PC-3 (cell line): ENCODE measurements at regions not wholly inside any gene's neighbourhood (a gene's known extent, or its start where the extent isn't known, plus 50 kb on each side); places are given as distances from the start of the nearest gene placed in this dataset.

Experiments
- ATAC-seq: fragments of 200-7000 bp; cut with Tn5 transposase; 2 replicates; pipeline ENCODE4 v1.9.1; 2020; ENCODE audit warnings: mild to moderate bottlenecking, moderate library complexity
- BruUV-seq: library from RNA; stranded (reverse); fragments of 400-500 nt; replicated peaks from 2 replicates; lab custom pipeline; 2021; lab: Mats Ljungman, UMichigan
- CTCF ChIA-PET: fragments of 300-600 bp; sonication (Branson Sonifier 250); formaldehyde crosslinking; loops from one replicate; lab custom pipeline; 2022; ENCODE audit warnings: antibody characterized with exemption; lab: Charles Lee
- POLR2A ChIA-PET: fragments of 300-600 bp; sonication (Branson Sonifier 250); formaldehyde crosslinking; loops from one replicate; lab custom pipeline; 2022; ENCODE audit warnings: antibody characterized with exemption; ENCODE audit not compliant: unreplicated experiment; lab: Charles Lee
- DNase-seq: peaks from one replicate; pipeline ENCODE4 v3.0.0-alpha.2; 2015
- H2AFZ ChIP-seq: fragments of 300-600 bp; sonication (generic); 2 replicates; pipeline ENCODE4 v1.6.0; 2016; ENCODE audit warnings: antibody characterized with exemption, low read length
- H3F3A ChIP-seq: fragments of 300-600 bp; sonication (generic); one replicate; pipeline ENCODE4 v1.6.0; 2017; ENCODE audit warnings: antibody characterized with exemption, low read length, control low read depth, mild to moderate bottlenecking; ENCODE audit not compliant: unreplicated experiment
- H3K27ac ChIP-seq: fragments of 300-600 bp; sonication (generic); 2 replicates; pipeline ENCODE4 v1.5.1; 2016; ENCODE audit warnings: mild to moderate bottlenecking, low read length
- H3K27me3 ChIP-seq: fragments of 300-600 bp; sonication (generic); 2 replicates; pipeline ENCODE4 v1.6.1; 2016; ENCODE audit warnings: low read length, mixed read lengths
- H3K36me3 ChIP-seq: fragments of 300-600 bp; sonication (generic); 2 replicates; pipeline ENCODE4 v1.6.1; 2016; ENCODE audit warnings: low read depth, mixed run types, low read length, mixed read lengths
- H3K4me1 ChIP-seq: fragments of 300-600 bp; sonication (generic); 2 replicates; pipeline ENCODE4 v1.5.1; 2016; ENCODE audit warnings: low read length; ENCODE audit not compliant: insufficient read depth
- H3K4me2 ChIP-seq: fragments of 300-600 bp; sonication (generic); 2 replicates; pipeline ENCODE4 v1.6.0; 2016; ENCODE audit warnings: low read length
- H3K4me3 ChIP-seq: fragments of 300-600 bp; sonication (generic); 2 replicates; pipeline ENCODE4 v1.5.1; 2016; ENCODE audit warnings: mild to moderate bottlenecking, low read length, mixed read lengths
- H3K79me2 ChIP-seq: fragments of 300-600 bp; sonication (generic); 2 replicates; pipeline ENCODE4 v1.6.1; 2017; ENCODE audit warnings: low read length, mixed read lengths
- H3K9ac ChIP-seq: fragments of 300-600 bp; sonication (generic); 2 replicates; pipeline ENCODE4 v1.6.0; 2016; ENCODE audit warnings: mild to moderate bottlenecking, low read length
- H3K9me2 ChIP-seq: fragments of 300-600 bp; sonication (generic); replicated peaks from 2 replicates; pipeline ENCODE4 v1.6.1; 2016; ENCODE audit warnings: mixed run types, low read length, mixed read lengths
- H3K9me3 ChIP-seq: fragments of 300-600 bp; sonication (generic); 2 replicates; pipeline ENCODE4 v1.6.1; 2016; ENCODE audit warnings: low read length, mixed read lengths
- H4K20me1 ChIP-seq: fragments of 300-600 bp; sonication (generic); 2 replicates; pipeline ENCODE4 v1.6.1; 2016; ENCODE audit warnings: low read length, mixed read lengths
- CTCF ChIP-seq: fragments of 300-600 bp; sonication (generic); conservative IDR thresholded peaks from 2 replicates; pipeline ENCODE4 v1.5.1; 2017; ENCODE audit warnings: antibody characterized with exemption, low read depth, mild to moderate bottlenecking, low read length
- EZH2 ChIP-seq: fragments of 300-600 bp; sonication (generic); IDR thresholded peaks from one replicate; pipeline ENCODE4 v1.6.1; 2017; ENCODE audit warnings: antibody characterized with exemption, mild to moderate bottlenecking, low read length; ENCODE audit not compliant: unreplicated experiment
- EZH2phosphoT487 ChIP-seq: fragments of 300-600 bp; sonication (generic); IDR thresholded peaks from 2 replicates; pipeline ENCODE4 v1.6.1; 2018; ENCODE audit warnings: mild to moderate bottlenecking, antibody characterized with exemption, low read length, borderline replicate concordance
- intact Hi-C: fragments of 100-400 bp; cut with micrococcal nuclease; formaldehyde crosslinking; loops from 2 replicates; pipeline ENCODE4 v1.9.0; 2023

- Histone ChIP-seq H3K27ac (no peak overlapping the region), H3K9me3 (no peaks in the 10 kb centered on the region), H3F3A (no peaks in the 10 kb centered on the region), H3K79me2 (no peaks in the 10 kb centered on the region), H3K4me2 (no peak overlapping the region), H2AFZ (no peak overlapping the region), H3K27me3 (no peaks in the 10 kb centered on the region), H3K4me1 (peaks cover 9% of the 10 kb centered on the region; the same call in 1 of the 2 replicates), H3K4me3 (no peak overlapping the region), H3K9me2 (no peaks in the 10 kb centered on the region), H4K20me1 (no peaks in the 10 kb centered on the region), H3K36me3 (no peaks in the 10 kb centered on the region), H3K9ac (no peak overlapping the region)
- no TSS peak for BruUV-seq
- no peak for ATAC-seq
- TF ChIP-seq EZH2phosphoT487 (no peak), CTCF (no peak), EZH2 (no peak)
- POLR2A ChIA-PET, result interaction anchor here (0.5 kb wide), 1 partner anchor 110 kb away, joined by 3 read pairs; no protein-coding TSS in a partner anchor
- DNase-seq, result peak; percentile 50
- intact Hi-C loops, result loop anchor here (5.0 kb wide), 1 partner anchor 264 kb away; no protein-coding TSS in a partner anchor
- CTCF ChIA-PET, result no interaction called here
These were observed 259.1 kb upstream of the TPM1 start for GRCh38 chr15:62783303-62783957.

GRCh38 chr15:62785881-62786828 lies 256.4 kb upstream of the TPM1 start:
- Histone ChIP-seq H3K36me3 (no peaks in the 10 kb centered on the region), H4K20me1 (no peaks in the 10 kb centered on the region), H2AFZ (no peak overlapping the region), H3K4me3 (no peak overlapping the region), H3K4me1 (peaks cover 9% of the 10 kb centered on the region; the same call in 1 of the 2 replicates), H3K9me2 (no peaks in the 10 kb centered on the region), H3K27ac (no peak overlapping the region), H3K9me3 (no peaks in the 10 kb centered on the region), H3K9ac (no peak overlapping the region), H3K4me2 (no peak overlapping the region), H3F3A (no peaks in the 10 kb centered on the region), H3K27me3 (no peaks in the 10 kb centered on the region), H3K79me2 (no peaks in the 10 kb centered on the region)
- no peak for TF ChIP-seq EZH2
- TF ChIP-seq CTCF, result no peak
- no peak for TF ChIP-seq EZH2phosphoT487
- DNase-seq (no peak), ATAC-seq (no peak)
- intact Hi-C loops, result no loop called here
- CTCF ChIA-PET, result interaction anchor here (0.6 kb wide), 1 partner anchor 147 kb away, joined by 3 read pairs; no protein-coding TSS in a partner anchor
- no TSS peak for BruUV-seq
- POLR2A ChIA-PET, result no interaction called here
